ENCODE measurements at regions not wholly inside any gene's neighbourhood (a gene's known extent, or its start where the extent isn't known, plus 50 kb on each side); places are given as distances from the start of the nearest gene placed in this dataset.

DNA sequence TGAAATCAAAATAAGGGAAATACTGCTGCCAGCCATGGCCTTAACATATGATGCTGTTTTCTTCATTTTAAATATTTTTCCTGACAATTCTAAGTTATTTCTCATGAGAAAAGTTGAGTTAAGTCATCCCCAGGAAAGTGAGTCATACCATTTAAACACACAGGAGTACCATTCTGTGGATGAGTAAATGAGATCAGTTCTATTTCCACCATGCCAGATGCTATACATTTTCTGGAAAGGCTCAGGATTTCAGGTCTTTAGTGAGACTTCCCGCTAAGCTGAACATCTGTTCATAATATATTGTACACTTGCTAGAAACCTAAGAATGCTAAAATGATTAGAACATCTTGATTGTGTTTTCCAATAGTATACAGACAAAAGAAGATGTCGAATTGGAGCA, 256.2 kb upstream of the MANEA start:
- dilution Hi-C loops (cut with MboI; ENCODE audit: extremely low pct_ligation_motif_present, low sequenced_read_pairs) (no loop called here), intact Hi-C loops (cut with micrococcal nuclease) (no loop called here)
- POLR2A ChIA-PET, result no interaction called here
- CTCF ChIA-PET, result no interaction called here
- DNase-seq (ENCODE audit: low read depth, low spot score), result no peak
- no peak overlapping the region for H3K4me2 ChIP-seq (ENCODE audit: insufficient read depth, low read length)
- BruUV-seq (replicated peaks), result no TSS peak
- no peaks in the 10 kb centered on the region for H3K9me3 ChIP-seq (replicated peaks; ENCODE audit: control insufficient read depth, insufficient read depth, low read length)
- H3K27ac ChIP-seq (ENCODE audit: insufficient read depth, low read depth, low read length), result no peak overlapping the region
- no peaks in the 10 kb centered on the region for H3K4me1 ChIP-seq (ENCODE audit: control insufficient read depth, extremely low read depth, insufficient read depth, low read length)
- H3K27me3 ChIP-seq (ENCODE audit: control insufficient read depth in 2 of 2, insufficient read depth in 2 of 2, low read length in 2 of 2), result no peaks in the 10 kb centered on the region
- H3K79me2 ChIP-seq (ENCODE audit: control insufficient read depth, insufficient read depth, low read length), result no peaks in the 10 kb centered on the region
- no peak for FAIRE-seq
- TF ChIP-seq POLR2AphosphoS5 (IDR thresholded peaks at IDR 0.05; ENCODE audit: insufficient read depth, low read depth, low read length), result no peak
- TF ChIP-seq CTCF (IDR thresholded peaks at IDR 0.05; ENCODE audit: extremely low read depth in 1 of 2, insufficient read depth in 1 of 2, low read depth in 1 of 2, low read length in 2 of 2), result no peak
- no peak for TF ChIP-seq GATA2 (IDR thresholded peaks at IDR 0.05; ENCODE audit: insufficient read depth, insufficient read length, low read depth, low read length)
- no peak for TF ChIP-seq POLR2A (IDR thresholded peaks at IDR 0.05; ENCODE audit: low read depth, low read length)
- TF ChIP-seq MYC (IDR thresholded peaks at IDR 0.05; ENCODE audit: low read depth, low read length), result no peak
- no peak for TF ChIP-seq FOS (IDR thresholded peaks at IDR 0.05; ENCODE audit: borderline replicate concordance, insufficient read depth, low read length)
- H3K9me1 ChIP-seq (replicated peaks; ENCODE audit: control insufficient read depth, extremely low read depth, insufficient read depth, low read length), result no peaks in the 10 kb centered on the region
- H3K4me3 ChIP-seq (replicated peaks in 1 of 3; ENCODE audit: insufficient read depth in 1 of 3, low read depth in 1 of 3, low read length in 3 of 3), result no peak overlapping the region
- H3K9ac ChIP-seq (replicated peaks; ENCODE audit: extremely low read depth, insufficient read depth, low read length), result no peak overlapping the region
- no peaks in the 10 kb centered on the region for H4K20me1 ChIP-seq (replicated peaks; ENCODE audit: control insufficient read depth, extremely low read depth, insufficient read depth, low read length)
- no peak overlapping the region for H2AFZ ChIP-seq (ENCODE audit: low read depth, low read length)
- H3K36me3 ChIP-seq (ENCODE audit: control insufficient read depth in 2 of 2, extremely low read depth in 1 of 2, insufficient read depth in 2 of 2, low read length in 2 of 2), result no peaks in the 10 kb centered on the region

GRCh38 chr6:95325916-95326315, 251.4 kb upstream of the MANEA start:
- intact Hi-C loops (cut with micrococcal nuclease), result no loop called here
- H3K9me3 ChIP-seq (replicated peaks; ENCODE audit: control insufficient read depth, insufficient read depth, low read length), result no peaks in the 10 kb centered on the region
- DNase-seq (ENCODE audit: low read depth, low spot score) (no peak), FAIRE-seq (no peak)
- ChIA-PET CTCF (no interaction called here), POLR2A (no interaction called here)
- no peaks in the 10 kb centered on the region for H3K4me1 ChIP-seq (ENCODE audit: control insufficient read depth, extremely low read depth, insufficient read depth, low read length)
- no peak overlapping the region for H2AFZ ChIP-seq (ENCODE audit: low read depth, low read length)
- no peaks in the 10 kb centered on the region for H4K20me1 ChIP-seq (replicated peaks; ENCODE audit: control insufficient read depth, extremely low read depth, insufficient read depth, low read length)
- no peaks in the 10 kb centered on the region for H3K27me3 ChIP-seq (ENCODE audit: control insufficient read depth in 2 of 2, insufficient read depth in 2 of 2, low read length in 2 of 2)
- dilution Hi-C loops (cut with MboI; ENCODE audit: extremely low pct_ligation_motif_present, low sequenced_read_pairs), result no loop called here
- no peak for TF ChIP-seq CTCF (IDR thresholded peaks at IDR 0.05; ENCODE audit: extremely low read depth in 1 of 2, insufficient read depth in 1 of 2, low read depth in 1 of 2, low read length in 2 of 2)
- no peak for TF ChIP-seq MYC (IDR thresholded peaks at IDR 0.05; ENCODE audit: low read depth, low read length)
- TF ChIP-seq POLR2AphosphoS5 (IDR thresholded peaks at IDR 0.05; ENCODE audit: insufficient read depth, low read depth, low read length), result no peak
- TF ChIP-seq GATA2 (IDR thresholded peaks at IDR 0.05; ENCODE audit: insufficient read depth, insufficient read length, low read depth, low read length), result no peak
- TF ChIP-seq, protein P1, sequence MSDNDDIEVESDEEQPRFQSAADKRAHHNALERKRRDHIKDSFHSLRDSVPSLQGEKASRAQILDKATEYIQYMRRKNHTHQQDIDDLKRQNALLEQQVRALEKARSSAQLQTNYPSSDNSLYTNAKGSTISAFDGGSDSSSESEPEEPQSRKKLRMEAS (IDR thresholded peaks at IDR 0.05; ENCODE audit: insufficient read depth, insufficient read length), result no peak
- TF ChIP-seq FOS (IDR thresholded peaks at IDR 0.05; ENCODE audit: borderline replicate concordance, insufficient read depth, low read length), result no peak
- TF ChIP-seq EZH2 (IDR thresholded peaks at IDR 0.05; ENCODE audit: borderline replicate concordance, low read depth, low read length, severe bottlenecking), result no peak
- TF ChIP-seq JUN (IDR thresholded peaks at IDR 0.05; ENCODE audit: borderline replicate concordance, insufficient read depth, insufficient read length, low read depth), result no peak
- TF ChIP-seq POLR2A (IDR thresholded peaks at IDR 0.05; ENCODE audit: low read depth, low read length), result no peak
- H3K9me1 ChIP-seq (replicated peaks; ENCODE audit: control insufficient read depth, extremely low read depth, insufficient read depth, low read length), result no peaks in the 10 kb centered on the region
- no TSS peak for BruUV-seq (replicated peaks)
- no peak overlapping the region for H3K9ac ChIP-seq (replicated peaks; ENCODE audit: extremely low read depth, insufficient read depth, low read length)
- no peaks in the 10 kb centered on the region for H3K79me2 ChIP-seq (ENCODE audit: control insufficient read depth, insufficient read depth, low read length)
- H3K4me3 ChIP-seq (replicated peaks in 1 of 3; ENCODE audit: insufficient read depth in 1 of 3, low read depth in 1 of 3, low read length in 3 of 3), result no peak overlapping the region
- no peak overlapping the region for H3K27ac ChIP-seq (ENCODE audit: insufficient read depth, low read depth, low read length)
- H3K4me2 ChIP-seq (ENCODE audit: insufficient read depth, low read length), result no peak overlapping the region
- no peaks in the 10 kb centered on the region for H3K36me3 ChIP-seq (ENCODE audit: control insufficient read depth in 2 of 2, extremely low read depth in 1 of 2, insufficient read depth in 2 of 2, low read length in 2 of 2)

Data from endothelial cell of umbilical vein (primary cell).